ENCODE measurements at regions not wholly inside any gene's neighbourhood (a gene's known extent, or its start where the extent isn't known, plus 50 kb on each side); places are given as distances from the start of the nearest gene placed in this dataset.

GRCh38 chr1:29807689-29808088, 571.4 kb downstream of the PTPRU start:
- no peaks in the 10 kb centered on the region for H3K4me1 Mint-ChIP-seq (ENCODE audit: low read depth)

GRCh38 chr1:29806646-29807319, 570.5 kb downstream of the PTPRU start:
- H3K36me3 Mint-ChIP-seq (ENCODE audit: low read depth) = no peaks in the 10 kb centered on the region
- no peak overlapping the region for H3K27ac Mint-ChIP-seq
- DNase-seq (ENCODE audit: low spot score) = no peak
- H3K4me1 Mint-ChIP-seq (ENCODE audit: low read depth) = no peaks in the 10 kb centered on the region
- intact Hi-C loops (cut with micrococcal nuclease) = no loop called here
- no peaks in the 10 kb centered on the region for H3K9me3 Mint-ChIP-seq
- H3K4me3 Mint-ChIP-seq = no peak overlapping the region
- no peaks in the 10 kb centered on the region for H3K27me3 Mint-ChIP-seq (ENCODE audit: insufficient read depth)

More at GRCh38 chr1:29807689-29808088, 571.4 kb downstream of the PTPRU start:
- DNase-seq (ENCODE audit: low spot score) = no peak
- Mint-ChIP-seq H3K27ac (no peak overlapping the region), H3K36me3 (ENCODE audit: low read depth) (no peaks in the 10 kb centered on the region), H3K9me3 (no peaks in the 10 kb centered on the region), H3K4me3 (no peak overlapping the region), H3K27me3 (ENCODE audit: insufficient read depth) (no peaks in the 10 kb centered on the region)
- intact Hi-C loops (cut with micrococcal nuclease) = no loop called here

- Mint-ChIP-seq H3K4me3 (no peak overlapping the region), H3K4me1 (ENCODE audit: low read depth) (no peaks in the 10 kb centered on the region), H3K27me3 (ENCODE audit: insufficient read depth) (peaks cover 2% of the 10 kb centered on the region), H3K9me3 (no peaks in the 10 kb centered on the region), H3K27ac (no peak overlapping the region), H3K36me3 (ENCODE audit: low read depth) (no peaks in the 10 kb centered on the region)
- intact Hi-C loops (cut with micrococcal nuclease) = no loop called here
- no peak for DNase-seq (ENCODE audit: low spot score)
Observed at GRCh38 chr1:29805896-29806160, 569.5 kb downstream of the PTPRU start.

- Mint-ChIP-seq H3K9me3 (no peaks in the 10 kb centered on the region), H3K27me3 (ENCODE audit: insufficient read depth) (peaks cover 2% of the 10 kb centered on the region)
Observed at GRCh38 chr1:29805122-29805895, 569.0 kb downstream of the PTPRU start.

GRCh38 chr1:29804181-29804899, 568.0 kb downstream of the PTPRU start:
- Mint-ChIP-seq H3K4me1 (ENCODE audit: low read depth) (no peaks in the 10 kb centered on the region), H3K36me3 (ENCODE audit: low read depth) (no peaks in the 10 kb centered on the region), H3K4me3 (no peak overlapping the region), H3K9me3 (no peaks in the 10 kb centered on the region), H3K27me3 (ENCODE audit: insufficient read depth) (peaks cover 2% of the 10 kb centered on the region), H3K27ac (no peak overlapping the region)
- intact Hi-C loops (cut with micrococcal nuclease) = no loop called here
- no peak for DNase-seq (ENCODE audit: low spot score)

More at GRCh38 chr1:29805122-29805895, 569.0 kb downstream of the PTPRU start:
- Mint-ChIP-seq H3K36me3 (ENCODE audit: low read depth) (no peaks in the 10 kb centered on the region), H3K4me1 (ENCODE audit: low read depth) (no peaks in the 10 kb centered on the region), H3K4me3 (no peak overlapping the region), H3K27ac (no peak overlapping the region)
- intact Hi-C loops (cut with micrococcal nuclease) = no loop called here
- DNase-seq (ENCODE audit: low spot score) = no peak

- H3K27ac Mint-ChIP-seq = no peak overlapping the region
- H3K36me3 Mint-ChIP-seq (ENCODE audit: low read depth) = no peaks in the 10 kb centered on the region
- H3K4me3 Mint-ChIP-seq = no peak overlapping the region
- H3K9me3 Mint-ChIP-seq = no peaks in the 10 kb centered on the region
- H3K27me3 Mint-ChIP-seq (ENCODE audit: insufficient read depth) = peaks cover 2% of the 10 kb centered on the region
- intact Hi-C loops (cut with micrococcal nuclease) = no loop called here
- DNase-seq (ENCODE audit: low spot score) = no peak
- H3K4me1 Mint-ChIP-seq (ENCODE audit: low read depth) = no peaks in the 10 kb centered on the region
Observed at GRCh38 chr1:29803486-29803885, 567.2 kb downstream of the PTPRU start.

- no peak overlapping the region for H3K4me3 Mint-ChIP-seq
- no peak for DNase-seq (ENCODE audit: low spot score)
- H3K36me3 Mint-ChIP-seq (ENCODE audit: low read depth) = no peaks in the 10 kb centered on the region
- no peak overlapping the region for H3K27ac Mint-ChIP-seq
- no peaks in the 10 kb centered on the region for H3K4me1 Mint-ChIP-seq (ENCODE audit: low read depth)
- no peaks in the 10 kb centered on the region for H3K9me3 Mint-ChIP-seq
- peaks cover 2% of the 10 kb centered on the region for H3K27me3 Mint-ChIP-seq (ENCODE audit: insufficient read depth)
- intact Hi-C loops (cut with micrococcal nuclease) = no loop called here
Observed at GRCh38 chr1:29802181-29803068, 566.1 kb downstream of the PTPRU start.

- H3K4me3 Mint-ChIP-seq = no peak overlapping the region
- no peaks in the 10 kb centered on the region for H3K4me1 Mint-ChIP-seq (ENCODE audit: low read depth)
- H3K27ac Mint-ChIP-seq = no peak overlapping the region
- intact Hi-C loops (cut with micrococcal nuclease) = no loop called here
- no peak for DNase-seq (ENCODE audit: low spot score)
- H3K9me3 Mint-ChIP-seq = no peaks in the 10 kb centered on the region
- peaks cover 2% of the 10 kb centered on the region for H3K27me3 Mint-ChIP-seq (ENCODE audit: insufficient read depth)
- no peaks in the 10 kb centered on the region for H3K36me3 Mint-ChIP-seq (ENCODE audit: low read depth)
Observed at GRCh38 chr1:29801561-29801973, 565.2 kb downstream of the PTPRU start.

- peaks cover 3% of the 10 kb centered on the region for H3K9me3 Mint-ChIP-seq
- intact Hi-C loops (cut with micrococcal nuclease) = no loop called here
- H3K4me3 Mint-ChIP-seq = no peak overlapping the region
- no peak for DNase-seq (ENCODE audit: low spot score)
- no peak overlapping the region for H3K27ac Mint-ChIP-seq
- H3K4me1 Mint-ChIP-seq (ENCODE audit: low read depth) = no peaks in the 10 kb centered on the region
- H3K27me3 Mint-ChIP-seq (ENCODE audit: insufficient read depth) = peaks cover 2% of the 10 kb centered on the region
- no peaks in the 10 kb centered on the region for H3K36me3 Mint-ChIP-seq (ENCODE audit: low read depth)
Observed at GRCh38 chr1:29801003-29801402, 564.7 kb downstream of the PTPRU start.

GRCh38 chr1:29800522-29800956, 564.2 kb downstream of the PTPRU start:
- H3K36me3 Mint-ChIP-seq (ENCODE audit: low read depth) = no peaks in the 10 kb centered on the region
- peaks cover 2% of the 10 kb centered on the region for H3K27me3 Mint-ChIP-seq (ENCODE audit: insufficient read depth)
- H3K27ac Mint-ChIP-seq = no peak overlapping the region
- H3K4me1 Mint-ChIP-seq (ENCODE audit: low read depth) = no peaks in the 10 kb centered on the region
- intact Hi-C loops (cut with micrococcal nuclease) = no loop called here
- DNase-seq (ENCODE audit: low spot score) = no peak
- H3K9me3 Mint-ChIP-seq = peaks cover 8% of the 10 kb centered on the region
- no peak overlapping the region for H3K4me3 Mint-ChIP-seq

GRCh38 chr1:29800120-29800519, 563.8 kb downstream of the PTPRU start:
- Mint-ChIP-seq H3K4me1 (ENCODE audit: low read depth) (no peaks in the 10 kb centered on the region), H3K9me3 (peaks cover 10% of the 10 kb centered on the region), H3K36me3 (ENCODE audit: low read depth) (no peaks in the 10 kb centered on the region), H3K27me3 (ENCODE audit: insufficient read depth) (peaks cover 2% of the 10 kb centered on the region), H3K27ac (no peak overlapping the region), H3K4me3 (no peak overlapping the region)
- DNase-seq (ENCODE audit: low spot score) = no peak
- intact Hi-C loops (cut with micrococcal nuclease) = no loop called here

GRCh38 chr1:29798699-29799566, 562.6 kb downstream of the PTPRU start:
- H3K9me3 Mint-ChIP-seq = peaks cover 10% of the 10 kb centered on the region
- no peak overlapping the region for H3K27ac Mint-ChIP-seq
- no peaks in the 10 kb centered on the region for H3K36me3 Mint-ChIP-seq (ENCODE audit: low read depth)
- no peak for DNase-seq (ENCODE audit: low spot score)
- no peak overlapping the region for H3K4me3 Mint-ChIP-seq
- H3K4me1 Mint-ChIP-seq (ENCODE audit: low read depth) = no peaks in the 10 kb centered on the region
- intact Hi-C loops (cut with micrococcal nuclease) = loop anchor here (10.0 kb wide), 1 partner anchor 286 kb away; no protein-coding TSS in a partner anchor
- H3K27me3 Mint-ChIP-seq (ENCODE audit: insufficient read depth) = peaks cover 2% of the 10 kb centered on the region

Measured in activated T-helper 1 cell treated with anti-CD3 and anti-CD28 coated beads, Interleukin-12 subunit alpha, Interleukin-12 subunit beta, Interleukin-2, Interleukin-4 antibody, amounts not matched to agents 30 ng/mL and 10 ng/mL and 1 ng/mL, durations not matched to agents 14 hours and 24 hours and 36 hours (primary cell).